ENCODE measurements at regions not wholly inside any gene's neighbourhood (a gene's known extent, or its start where the extent isn't known, plus 50 kb on each side); places are given as distances from the start of the nearest gene placed in this dataset.
"Not testable (repeated sequence)": the region's sequence is repeated elsewhere in the genome, so short reads cannot be mapped to it uniquely, and the experiment has no call there.

DNA sequence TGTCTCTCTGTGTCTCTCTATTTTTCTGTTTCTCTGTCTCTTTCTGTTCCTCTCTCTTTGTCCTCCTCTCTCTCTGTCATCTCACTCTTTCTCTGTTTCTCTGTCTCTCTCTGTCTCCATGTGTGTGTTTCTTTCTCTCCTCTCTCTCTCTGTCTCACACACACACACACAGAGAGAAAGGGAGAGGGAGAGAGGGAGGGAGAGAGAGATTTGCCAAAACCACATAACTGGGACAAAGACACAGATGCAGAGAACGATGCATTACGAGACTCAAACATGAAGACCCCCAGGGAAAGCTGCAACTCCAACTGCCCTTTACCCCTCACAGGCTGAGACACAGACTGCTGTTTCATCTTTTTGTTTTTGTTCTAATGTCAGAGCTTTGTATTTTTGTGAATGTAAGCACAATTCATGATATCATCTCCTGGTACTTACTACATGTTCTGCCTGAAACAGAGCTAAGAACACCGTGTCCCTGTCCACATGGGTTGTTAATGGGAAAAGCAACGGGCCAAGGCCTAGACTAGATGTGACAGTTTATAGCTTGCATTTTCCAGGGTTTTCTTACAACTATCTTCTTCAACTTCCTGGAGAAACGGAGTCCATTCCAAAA lies 177.1 kb upstream of the ARID1B start:
- no peak for DNase-seq

DNA sequence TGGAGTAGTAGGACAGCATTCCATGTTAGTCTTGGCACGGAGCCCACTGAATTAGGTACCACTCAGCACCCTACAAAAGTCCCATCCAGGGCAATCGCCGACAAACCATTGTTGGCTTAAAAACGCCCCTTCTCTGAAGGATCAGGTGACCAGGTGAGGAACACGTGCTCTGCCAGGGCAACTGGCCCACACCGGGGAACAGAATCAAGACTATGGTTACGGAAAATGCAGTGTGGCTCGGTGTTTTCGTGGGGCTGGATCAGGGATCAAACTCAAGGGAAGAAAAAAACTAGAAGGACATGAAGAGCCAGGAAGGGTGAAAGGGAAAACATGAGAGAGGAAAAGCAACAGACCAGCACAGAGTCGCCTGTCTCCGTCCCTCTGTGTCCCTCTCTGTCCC lies 177.8 kb upstream of the ARID1B start:
- no peak for DNase-seq

DNA sequence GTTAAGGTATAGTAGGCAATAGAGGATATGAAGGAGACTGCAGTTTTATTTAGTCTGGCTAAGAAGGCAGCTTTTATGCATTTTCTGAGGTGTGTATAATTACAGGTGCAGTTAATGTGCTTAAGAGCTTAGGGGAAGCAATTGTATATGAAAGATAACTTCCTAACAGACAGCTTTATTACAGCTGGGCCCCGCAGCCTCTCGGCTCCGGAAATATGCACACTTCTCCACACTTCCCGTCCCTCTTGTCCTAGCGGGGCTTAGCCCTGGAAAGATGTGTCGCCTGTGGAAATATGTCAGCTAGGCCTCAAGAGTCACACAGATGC lies 178.4 kb upstream of the ARID1B start:
- no peak for DNase-seq

DNA sequence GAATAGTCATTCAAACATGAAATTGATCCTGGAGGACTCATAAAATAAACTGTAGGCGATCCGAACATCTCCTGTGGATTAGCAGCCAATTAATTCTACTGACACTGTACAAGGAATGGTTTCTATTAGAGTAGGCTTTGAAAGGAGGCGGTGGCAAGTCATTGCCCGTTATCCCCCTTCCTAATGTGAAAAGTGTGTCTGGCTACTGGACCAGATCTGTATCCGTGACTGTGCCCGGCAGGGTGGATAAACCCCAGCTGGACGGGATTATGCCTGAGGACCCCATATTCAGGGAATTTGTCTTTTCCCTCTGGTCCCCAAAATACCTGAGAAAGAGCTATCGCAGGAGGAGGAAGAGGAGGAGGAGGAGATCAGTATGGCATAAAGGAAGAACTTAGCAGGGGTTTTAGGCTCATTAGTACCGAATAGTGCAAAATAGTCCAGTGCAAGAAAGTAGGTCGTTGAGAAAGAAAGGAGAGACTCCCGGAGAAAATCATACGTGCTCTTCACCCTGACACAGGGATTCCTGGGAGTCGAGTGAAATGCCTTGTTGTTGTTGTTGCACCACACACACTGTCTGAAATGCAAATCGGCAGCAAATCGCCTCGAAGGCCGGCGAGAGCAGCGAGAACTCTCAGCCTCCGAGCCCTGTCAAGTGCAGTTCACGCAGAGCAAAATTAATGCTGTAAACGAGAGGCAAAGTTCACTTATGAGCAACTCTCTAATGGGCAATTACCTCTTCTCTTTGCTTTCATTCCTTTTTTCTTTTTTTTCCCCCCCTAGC lies 178.9 kb upstream of the ARID1B start:
- DNase-seq: no peak

DNA sequence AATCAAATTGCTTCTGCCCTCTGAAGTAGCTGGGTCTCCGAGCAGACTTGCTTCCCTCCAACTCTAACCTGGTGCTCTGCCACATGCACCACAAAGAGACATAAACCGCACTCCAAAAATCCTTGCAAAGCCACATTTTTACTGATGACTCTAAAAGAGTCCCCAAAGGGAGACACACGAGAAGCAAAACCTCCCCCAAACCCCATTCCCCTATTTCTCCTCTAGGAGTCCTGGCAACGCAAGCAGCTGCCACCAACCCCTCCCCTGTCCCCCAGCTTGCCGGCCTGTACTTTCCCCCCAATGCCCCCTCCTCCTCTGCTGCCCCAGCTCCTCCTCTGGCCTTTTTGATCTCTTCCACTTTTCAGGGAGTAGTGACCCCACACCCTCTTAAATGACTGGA lies 180.1 kb upstream of the ARID1B start:
- DNase-seq: no peak

DNA sequence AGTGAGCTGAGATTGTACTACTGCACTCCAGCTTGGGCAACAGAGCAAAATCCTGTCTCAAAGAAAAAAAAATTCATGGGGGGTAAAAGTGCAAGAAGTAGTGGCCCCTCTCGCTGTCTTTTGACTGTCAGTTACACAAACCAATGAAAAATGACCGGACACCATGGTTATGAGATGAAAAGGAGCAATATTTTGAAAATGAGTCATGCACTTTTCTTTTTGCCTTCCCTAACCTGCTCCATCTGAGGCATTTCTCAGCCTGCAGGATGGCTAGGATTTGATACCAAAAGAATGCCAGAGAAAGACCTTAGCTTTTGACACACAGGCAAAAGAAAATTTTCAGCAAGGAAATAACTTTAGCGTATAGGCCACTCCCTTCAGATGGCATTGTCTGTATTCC lies 181.7 kb upstream of the ARID1B start:
- no peak for DNase-seq

DNA sequence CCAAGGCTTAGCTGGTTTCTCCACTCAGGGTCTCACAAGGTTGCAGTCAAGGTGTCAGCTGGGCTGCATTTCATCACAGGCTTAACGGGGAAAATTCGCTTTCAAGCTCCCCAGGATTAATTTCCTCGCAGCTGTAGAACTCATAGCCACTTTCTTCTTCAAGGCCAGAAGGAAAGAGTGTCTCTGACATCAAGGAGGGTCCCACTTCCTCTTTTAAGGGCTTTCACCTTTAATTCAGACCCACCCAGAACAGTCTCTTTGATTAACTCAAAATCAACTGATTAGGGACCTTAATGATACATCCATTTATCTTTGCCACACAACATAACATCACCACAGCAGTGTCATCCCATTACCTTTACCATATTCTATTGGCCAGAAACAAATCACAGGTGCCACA lies 183.3 kb upstream of the ARID1B start:
- no peak for DNase-seq

DNA sequence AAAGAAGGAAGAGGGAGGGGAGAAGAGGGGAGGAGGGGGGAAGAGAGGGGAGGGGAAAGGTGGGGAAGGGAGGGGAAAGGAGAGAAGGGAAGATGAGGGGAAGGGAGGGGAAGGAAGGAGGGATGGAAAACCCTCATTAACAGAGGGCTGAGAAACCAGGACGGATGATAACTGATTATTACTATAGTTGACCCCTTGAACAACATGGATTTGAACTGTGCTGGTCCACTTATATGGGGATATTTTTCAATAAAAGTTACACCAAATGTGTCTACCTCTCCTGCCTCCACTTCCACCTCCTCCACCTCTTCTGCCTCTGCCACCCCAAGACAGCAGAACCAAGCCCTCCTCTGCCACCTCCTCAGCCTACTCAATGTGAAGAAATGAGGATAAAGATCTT lies 184.1 kb upstream of the ARID1B start:
- no peak for DNase-seq

DNA sequence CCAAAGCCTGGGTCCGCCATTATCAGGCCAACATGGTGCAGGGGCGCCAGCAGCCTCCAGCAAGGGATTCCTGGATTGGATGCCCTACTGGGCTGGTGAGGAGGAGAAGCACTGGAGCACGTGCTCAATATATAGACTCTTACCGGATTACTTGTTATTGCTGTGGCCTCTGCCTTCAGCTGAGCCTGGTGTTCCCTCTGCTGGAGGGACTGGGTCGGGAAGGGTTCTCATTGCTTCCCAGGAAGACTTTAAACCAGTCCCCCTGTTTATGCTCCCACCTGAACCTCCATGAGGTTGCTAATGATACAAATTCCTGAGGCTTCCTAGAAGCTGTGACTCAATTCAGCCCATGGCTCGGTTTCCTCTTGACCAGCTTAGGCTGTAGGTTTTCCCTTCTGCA lies 186.7 kb upstream of the ARID1B start:
- no peak for DNase-seq

DNA sequence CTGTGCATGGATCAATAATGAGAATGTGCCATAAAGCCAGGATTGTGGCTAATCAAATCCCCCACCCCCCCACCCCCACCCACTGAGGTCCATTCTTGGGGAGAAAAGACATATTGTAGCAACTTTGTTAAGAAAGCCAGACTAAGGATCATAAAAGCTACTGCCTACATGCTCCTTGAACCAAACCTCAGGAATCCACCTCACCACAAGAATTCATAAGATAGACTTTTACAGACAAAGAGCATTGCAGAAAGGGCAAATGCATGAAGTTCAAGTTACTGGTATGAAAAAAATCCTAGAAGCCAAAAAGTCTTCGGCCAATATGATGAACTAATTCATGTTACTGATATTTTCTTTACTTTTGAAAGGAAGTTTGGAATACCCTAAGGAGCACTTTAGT lies 187.9 kb upstream of the ARID1B start:
- DNase-seq: no peak

DNA sequence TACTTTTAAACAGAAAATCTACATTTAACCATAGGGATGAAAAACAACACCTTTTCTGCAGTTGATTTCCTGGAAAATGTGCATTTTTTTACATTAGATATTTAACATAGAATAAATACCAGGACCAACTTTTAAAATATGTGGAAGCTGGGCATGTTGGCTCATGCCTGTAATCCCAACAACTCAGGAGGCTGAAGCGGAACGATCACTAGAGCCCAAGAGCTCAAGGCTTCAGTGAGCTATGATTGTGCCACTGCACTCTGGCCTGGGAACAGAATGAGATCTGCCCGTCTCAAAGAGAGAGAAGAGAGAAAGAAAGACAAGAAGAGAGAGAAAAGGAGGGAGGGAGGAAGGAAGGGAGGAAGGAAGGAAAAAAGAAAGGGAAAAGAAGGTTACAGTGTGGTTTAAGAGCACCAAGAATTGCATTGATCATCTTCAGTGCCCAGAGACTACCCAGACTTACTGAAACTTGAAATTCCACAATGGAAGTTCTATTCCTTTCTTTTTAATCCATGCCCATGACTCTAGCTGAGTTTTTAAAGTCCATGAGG lies 189.4 kb upstream of the ARID1B start:
- DNase-seq: no peak

DNA sequence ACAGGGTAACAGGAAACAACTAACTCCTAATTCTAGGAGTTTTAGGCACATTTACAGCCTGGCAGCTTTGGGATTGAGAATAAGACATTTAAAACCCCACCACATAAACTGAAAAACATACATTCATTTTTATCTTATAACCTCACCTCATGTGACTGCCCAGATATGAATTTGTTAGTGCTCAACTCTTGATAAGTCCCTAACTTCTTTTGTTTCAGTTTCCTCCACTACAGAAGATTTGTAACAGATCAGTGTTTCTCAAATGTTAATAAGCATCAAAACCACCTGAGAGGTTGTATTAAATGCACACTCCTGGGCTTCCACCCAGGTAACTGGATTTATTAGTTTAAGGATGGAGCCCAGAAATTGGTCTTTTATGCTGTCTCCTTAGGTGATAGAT lies 190.1 kb upstream of the ARID1B start:
- no peak for DNase-seq

DNA sequence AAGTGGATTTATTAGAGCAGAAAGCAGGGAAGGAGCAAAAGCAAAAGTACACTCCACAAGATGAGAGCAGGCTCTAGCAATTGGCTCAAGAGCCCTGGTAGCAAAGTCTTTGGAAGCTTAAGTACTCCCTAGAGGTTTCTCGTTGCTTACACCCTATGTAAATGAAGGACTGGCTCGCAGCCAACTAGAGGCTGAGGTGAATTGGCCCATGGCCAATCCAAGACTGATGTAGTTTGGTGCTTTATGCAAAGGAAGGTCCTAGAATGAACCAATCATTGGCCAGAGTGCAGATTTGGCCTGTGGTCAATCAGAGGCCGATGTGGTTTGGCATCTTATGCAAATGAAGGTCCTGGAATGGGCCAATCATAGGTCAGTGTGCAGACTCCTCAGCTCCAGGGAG lies 191.3 kb upstream of the ARID1B start:
- peak; percentile 63 for DNase-seq

DNA sequence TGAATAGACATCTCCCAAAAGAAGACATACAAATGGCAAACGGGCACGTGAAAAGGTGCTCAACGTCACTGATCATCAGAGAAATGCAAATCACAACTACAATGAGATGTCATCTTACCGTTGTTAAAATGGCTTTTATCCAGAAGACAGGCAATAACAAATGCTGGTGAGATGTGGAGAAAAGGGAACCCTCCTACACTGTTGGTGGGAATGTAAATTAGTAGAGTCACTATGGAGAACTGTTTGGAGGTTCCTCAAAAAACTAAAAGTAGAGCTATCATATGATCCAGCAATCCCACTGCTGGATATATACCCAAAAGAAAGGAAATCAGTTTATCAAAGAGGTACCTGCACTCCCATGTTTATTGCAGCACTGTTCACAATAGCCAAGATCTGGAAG lies 193.1 kb upstream of the ARID1B start:
- not testable (repeated sequence) for DNase-seq

DNA sequence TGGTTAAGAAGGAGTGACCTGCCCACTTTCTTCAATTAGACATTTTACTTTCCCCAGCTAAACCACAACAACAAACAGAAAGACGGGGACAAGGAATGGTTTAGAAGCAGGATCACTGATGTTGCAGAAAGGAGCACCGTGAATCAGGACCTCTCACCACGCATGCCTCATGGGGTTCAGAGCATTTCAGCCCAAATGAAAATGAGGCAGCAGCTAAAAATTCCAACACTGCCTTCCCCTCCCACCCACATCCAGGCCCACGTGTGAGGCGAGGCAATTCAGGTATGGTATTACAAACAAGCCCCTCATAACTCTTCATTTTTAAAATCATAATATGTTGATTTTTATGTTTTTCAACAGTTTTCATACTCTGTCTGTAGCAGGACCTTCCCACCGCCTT lies 194.1 kb upstream of the ARID1B start:
- DNase-seq: no peak

DNA sequence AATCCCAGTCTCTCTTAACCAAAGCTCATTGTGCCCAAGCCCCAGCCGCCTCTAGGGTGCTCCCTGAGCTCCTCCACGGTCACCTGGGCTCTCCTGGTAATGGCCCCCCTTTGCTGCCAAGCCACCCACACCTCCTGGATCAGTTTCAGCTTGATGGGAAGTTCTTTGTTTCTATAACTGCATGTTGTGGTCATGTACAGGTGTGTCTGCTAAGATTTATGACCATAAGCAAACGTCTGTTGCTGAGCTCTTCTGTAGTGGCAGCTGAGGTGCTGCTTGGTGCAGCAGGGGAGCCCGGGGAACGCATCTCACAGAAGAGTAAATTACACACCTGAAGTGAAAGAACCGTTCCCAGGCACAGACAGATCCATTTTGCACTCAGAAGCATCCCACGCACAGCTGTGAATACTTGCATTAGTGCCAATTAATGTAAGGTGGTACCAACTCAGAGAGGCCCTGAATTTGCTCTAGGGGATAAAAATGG lies 194.6 kb upstream of the ARID1B start:
- no peak for DNase-seq

DNA sequence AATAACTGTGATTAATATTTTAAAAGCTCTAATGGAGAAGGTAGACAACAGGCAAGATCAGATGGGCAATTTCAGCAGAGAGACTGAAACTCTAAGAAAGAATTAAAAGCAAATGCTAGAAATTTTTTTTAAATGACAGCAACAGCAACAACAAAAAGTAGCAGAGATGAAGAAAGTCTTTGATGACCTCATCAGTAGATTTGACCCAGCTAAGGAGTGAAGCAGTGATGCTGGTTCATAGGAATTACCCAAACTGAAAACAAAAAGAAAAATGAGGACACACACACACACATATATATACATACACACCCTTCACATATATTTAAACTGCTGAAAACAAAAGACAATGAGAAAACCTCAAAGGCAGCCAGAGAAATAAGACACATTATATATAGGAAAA lies 197.6 kb upstream of the ARID1B start:
- DNase-seq: no peak

DNA sequence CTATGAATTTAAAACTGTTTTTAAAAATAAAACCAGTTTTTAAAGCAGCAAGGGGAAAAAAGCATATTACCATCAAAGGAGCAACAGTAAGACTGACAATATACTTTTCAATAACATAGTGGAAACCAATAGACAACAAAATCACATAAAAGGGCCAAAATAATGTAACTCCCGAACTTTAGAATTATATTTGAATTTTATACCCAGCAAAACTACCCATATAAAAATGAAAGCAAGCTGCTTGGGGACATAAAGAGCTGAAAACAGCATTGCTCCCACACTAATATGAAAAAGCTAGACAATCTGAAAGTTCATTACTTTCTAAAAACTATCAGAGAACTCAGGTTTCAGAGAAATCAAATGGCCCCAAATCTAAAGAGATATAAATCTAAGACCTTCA lies 199.4 kb upstream of the ARID1B start:
- DNase-seq: no peak

DNA sequence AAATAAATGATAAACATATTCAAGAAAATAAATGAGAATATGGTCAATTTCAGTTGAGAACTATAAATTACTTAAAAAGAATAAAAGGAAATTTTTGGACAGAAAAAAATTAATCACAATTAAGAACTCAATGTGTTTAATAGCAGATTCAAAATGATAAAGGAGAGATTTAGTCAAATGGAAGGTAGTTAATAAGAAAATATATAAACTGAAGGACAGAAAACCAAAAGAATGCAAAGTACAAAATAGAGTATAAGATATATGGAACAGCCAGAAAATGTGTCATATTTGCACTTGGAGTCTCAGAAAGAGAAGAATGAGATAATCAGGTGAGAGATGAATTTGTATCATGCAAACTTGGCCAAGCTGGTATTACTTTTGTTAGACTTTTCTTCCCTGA lies 201.8 kb upstream of the ARID1B start:
- DNase-seq: no peak

DNA sequence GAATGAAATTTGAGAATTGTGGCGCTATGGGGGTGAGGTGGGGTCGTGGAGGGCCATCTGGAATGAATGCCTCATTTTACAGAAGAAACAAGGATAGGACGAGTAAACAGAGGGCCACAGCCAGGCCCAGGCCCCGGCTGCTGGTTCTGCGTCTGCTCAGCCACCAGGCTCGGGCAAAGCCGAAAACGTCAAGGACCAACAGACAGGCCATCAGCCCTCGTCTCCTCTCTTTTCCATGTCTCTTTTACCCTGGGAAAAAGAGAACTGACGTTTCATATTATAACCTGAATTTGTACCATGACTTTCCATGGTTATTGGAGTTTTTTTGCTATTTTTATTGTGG lies 212.4 kb upstream of the ARID1B start:
- DNase-seq: no peak

DNA sequence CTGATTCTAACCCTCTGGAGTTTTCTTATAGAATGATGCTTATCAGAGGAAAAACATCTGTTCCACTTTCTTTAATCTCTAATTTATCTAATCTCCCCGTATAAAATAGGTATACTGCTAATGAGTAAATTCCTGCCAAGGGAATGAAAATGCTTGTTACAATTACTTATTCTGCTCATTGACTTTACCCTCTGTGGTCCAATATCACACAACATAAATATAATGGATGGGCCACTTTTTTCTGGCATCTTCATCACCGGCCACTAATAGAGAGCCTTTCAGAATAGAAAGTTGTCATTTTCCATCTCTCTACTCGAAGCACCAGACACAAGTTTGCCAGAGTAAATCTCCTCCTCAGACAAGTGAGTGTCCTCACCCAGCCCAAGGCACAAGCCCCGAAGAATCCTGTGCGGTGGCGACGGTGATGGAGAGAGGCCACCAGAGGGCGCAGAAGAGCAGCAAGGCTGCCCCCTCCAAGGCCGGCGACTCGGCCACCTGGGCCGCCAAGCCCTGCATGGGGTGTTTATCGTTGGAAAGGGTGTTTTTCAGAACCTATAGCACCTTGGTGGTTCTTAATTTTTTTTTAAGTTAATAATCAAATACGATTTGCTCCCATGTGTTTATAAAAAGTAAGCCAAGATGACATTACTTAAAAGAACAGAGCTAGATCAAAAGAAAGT lies 212.9 kb upstream of the ARID1B start:
- DNase-seq: peak; percentile 76

DNA sequence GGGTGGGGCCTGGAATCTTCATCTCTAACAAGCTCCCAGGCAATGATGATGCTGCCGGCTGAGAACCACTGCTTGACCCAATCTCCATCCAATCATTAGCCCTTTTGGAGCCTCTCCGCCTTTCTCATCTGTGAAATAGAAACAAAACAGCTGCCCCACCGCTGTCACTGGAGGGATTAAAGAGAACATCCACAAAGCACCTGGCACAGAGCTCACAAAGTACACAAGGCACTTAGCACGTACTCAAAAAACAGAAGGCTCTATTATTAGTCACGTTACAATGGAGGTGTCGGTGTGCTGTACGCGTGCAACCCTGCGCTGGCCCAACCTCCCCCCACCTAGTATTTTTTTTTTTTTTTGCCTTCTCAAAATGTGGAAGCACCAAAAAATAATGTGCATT lies 213.5 kb upstream of the ARID1B start:
- peak; percentile 97 for DNase-seq

DNA sequence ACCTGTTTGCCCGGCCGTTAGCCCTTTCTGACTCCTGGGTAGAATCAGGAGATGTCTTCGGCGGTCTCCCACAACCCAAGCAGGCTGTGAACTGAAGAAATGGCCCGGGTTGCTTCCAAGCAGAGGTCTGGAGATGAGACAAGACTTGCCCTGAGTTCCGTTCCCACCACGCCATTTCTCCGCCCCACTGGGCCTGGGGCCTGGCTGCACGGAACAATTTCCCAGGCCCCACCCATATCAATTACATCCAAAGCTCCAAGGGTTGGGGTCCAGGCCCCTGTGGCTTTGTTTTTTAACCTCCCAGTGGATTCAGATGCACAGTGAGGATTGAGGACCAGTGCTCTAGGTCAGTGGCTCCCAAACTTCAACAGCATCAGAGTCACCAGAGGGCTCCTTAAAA lies 214.5 kb upstream of the ARID1B start:
- DNase-seq: no peak

DNA sequence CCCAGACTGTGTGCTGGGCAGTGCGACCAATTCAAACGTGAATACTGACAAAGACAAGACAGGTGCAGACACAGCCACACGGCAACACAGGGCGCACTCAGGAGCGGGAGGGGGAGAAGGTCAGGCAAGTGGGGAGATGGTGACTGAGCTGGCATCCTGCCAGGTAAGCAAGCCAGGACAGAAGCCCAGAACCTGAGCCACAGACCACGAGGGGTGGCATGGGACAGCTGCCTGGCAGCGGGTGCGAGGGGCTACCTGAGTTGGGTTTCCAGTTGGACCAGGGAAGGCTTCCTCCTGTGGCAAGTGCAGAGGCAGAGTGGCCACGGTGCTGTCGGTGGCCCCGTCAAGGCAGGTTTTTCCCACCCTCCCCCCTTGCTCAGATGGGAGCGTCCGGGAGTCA lies 215.2 kb upstream of the ARID1B start:
- DNase-seq: no peak
